Subcutaneous abdominal adipose tissue (tissue), 5 donors: ENCODE measurements at regions not wholly inside any gene's neighbourhood (a gene's known extent, or its start where the extent isn't known, plus 50 kb on each side); places are given as distances from the start of the nearest gene placed in this dataset.

ENCODE experiments used
- H3K27ac ChIP-seq: one replicate; pipeline ENCODE4 v1.7.0; 2013; ENCODE audit warnings: low read depth, mild to moderate bottlenecking, inconsistent platforms, low read length, moderate library complexity
- H3K27me3 ChIP-seq, 5 donors: one replicate each; pipeline ENCODE4 v1.7.0; 2013; ENCODE audit warnings: low read length in 5 of 5, inconsistent platforms in 1 of 5; ENCODE audit not compliant: control insufficient read depth in 5 of 5, insufficient read depth in 4 of 5
- H3K36me3 ChIP-seq, 5 donors: one replicate each; pipeline ENCODE4 v1.7.0; 2013; ENCODE audit warnings: low read length in 5 of 5; ENCODE audit not compliant: control insufficient read depth in 5 of 5, insufficient read depth in 5 of 5
- H3K4me1 ChIP-seq, 5 donors: one replicate each; pipeline ENCODE4 v1.7.0; 2013; ENCODE audit warnings: low read length in 5 of 5, mild to moderate bottlenecking in 3 of 5, moderate library complexity in 1 of 5; ENCODE audit not compliant: control insufficient read depth in 5 of 5, insufficient read depth in 5 of 5
- H3K4me3 ChIP-seq, 5 donors: one replicate each; pipeline ENCODE4 v1.7.0; 2013; ENCODE audit warnings: low read length in 5 of 5, low read depth in 1 of 5
- H3K9ac ChIP-seq, 5 donors: one replicate each; pipeline ENCODE4 v1.7.0; 2013; ENCODE audit warnings: low read length in 5 of 5, mild to moderate bottlenecking in 4 of 5, moderate library complexity in 3 of 5
- H3K9me3 ChIP-seq, 5 donors: one replicate each; pipeline ENCODE4 v1.7.0; 2013; ENCODE audit warnings: low read length in 5 of 5; ENCODE audit not compliant: control insufficient read depth in 5 of 5
- donor health status: healthy.
- donor health status: healthy.
- donor health status: healthy.
- donor health status: healthy.
- donor health status: healthy.

DNA sequence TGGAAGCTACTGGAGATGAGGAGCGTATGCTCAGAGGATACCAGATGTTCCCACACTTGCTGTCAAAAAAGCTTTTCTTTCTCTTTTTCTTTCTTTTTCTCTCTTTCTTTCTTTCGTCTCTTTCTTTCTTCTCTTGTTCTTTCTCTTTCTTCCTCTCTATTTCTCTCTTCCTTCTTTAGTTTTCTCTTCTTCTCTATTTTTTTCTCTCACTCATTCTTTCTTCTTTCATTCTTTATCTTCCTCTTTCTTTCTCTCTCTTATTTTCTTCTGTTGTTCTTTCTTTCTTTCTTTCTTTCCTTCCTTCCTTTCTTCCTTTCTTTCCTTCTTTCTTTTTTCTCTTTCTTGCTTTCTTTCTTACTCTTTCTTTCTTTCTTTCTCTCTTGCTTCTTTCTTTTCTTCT is 457.6 kb downstream of the CMPK2 start:
- Histone ChIP-seq H3K4me1 (no peaks in the 10 kb centered on the region), H3K27ac (no peak overlapping the region), H3K27me3 (no peaks in the 10 kb centered on the region), H3K9me3 (no peaks in the 10 kb centered on the region), H3K36me3 (no peaks in the 10 kb centered on the region), H3K9ac (no peak overlapping the region), H3K4me3 (no peak overlapping the region)

DNA sequence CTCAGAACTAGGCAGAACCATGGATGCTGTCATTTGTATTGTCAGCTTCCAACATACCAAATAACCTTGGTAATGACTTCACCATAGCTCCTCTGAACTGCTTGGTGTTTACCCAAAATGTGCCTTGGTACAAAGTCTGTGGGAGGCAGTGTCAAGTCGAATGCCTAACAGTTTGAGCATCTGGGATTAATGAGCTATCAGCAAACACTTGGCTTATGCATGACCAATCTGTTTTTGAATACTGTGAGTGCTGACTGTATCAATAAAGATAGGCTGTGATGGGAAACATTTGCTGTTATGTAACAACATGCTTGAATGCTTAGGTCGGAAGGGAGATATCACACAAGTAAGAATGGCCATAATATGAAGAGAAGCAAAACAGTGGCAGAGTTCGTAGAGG is 455.4 kb downstream of the CMPK2 start:
- Histone ChIP-seq H3K27me3 (no peaks in the 10 kb centered on the region), H3K9ac (no peak overlapping the region)

DNA sequence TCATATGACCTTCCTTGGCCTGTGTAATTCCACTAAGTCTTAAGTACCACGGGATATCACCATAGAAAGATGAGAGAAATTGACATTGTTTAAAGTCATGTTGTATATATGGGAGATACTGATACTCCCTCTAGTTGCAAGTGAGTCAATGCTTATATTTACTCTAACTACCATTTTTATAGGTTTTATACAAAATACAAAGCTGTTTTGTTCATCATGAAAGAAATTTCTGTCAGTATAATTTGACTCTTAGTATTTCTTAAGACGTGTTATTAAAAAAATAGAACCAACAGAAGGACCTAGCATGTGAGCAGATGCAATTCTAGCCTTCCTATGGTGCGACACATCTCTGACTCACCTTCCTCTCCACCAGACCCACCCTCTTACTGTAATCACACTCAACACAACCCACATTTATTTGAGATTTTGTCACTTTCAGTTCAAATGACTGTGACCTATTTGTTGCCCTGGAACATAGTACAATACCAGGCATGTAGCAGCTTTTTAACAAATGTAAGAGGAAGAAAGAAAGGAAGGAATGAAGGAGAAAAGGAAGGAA is 453.1 kb downstream of the CMPK2 start:
- no peaks in the 10 kb centered on the region for H3K9me3 ChIP-seq
- no peaks in the 10 kb centered on the region for H3K4me1 ChIP-seq
- H3K36me3 ChIP-seq: no peaks in the 10 kb centered on the region
- no peak overlapping the region for H3K4me3 ChIP-seq
- H3K27me3 ChIP-seq: no peaks in the 10 kb centered on the region
- no peak overlapping the region for H3K27ac ChIP-seq
- no peak overlapping the region for H3K9ac ChIP-seq

More for the DNA sequence above, 455.4 kb downstream of the CMPK2 start:
- Histone ChIP-seq H3K36me3 (no peaks in the 10 kb centered on the region), H3K4me1 (no peaks in the 10 kb centered on the region), H3K9me3 (no peaks in the 10 kb centered on the region), H3K27ac (no peak overlapping the region), H3K4me3 (no peak overlapping the region)

DNA sequence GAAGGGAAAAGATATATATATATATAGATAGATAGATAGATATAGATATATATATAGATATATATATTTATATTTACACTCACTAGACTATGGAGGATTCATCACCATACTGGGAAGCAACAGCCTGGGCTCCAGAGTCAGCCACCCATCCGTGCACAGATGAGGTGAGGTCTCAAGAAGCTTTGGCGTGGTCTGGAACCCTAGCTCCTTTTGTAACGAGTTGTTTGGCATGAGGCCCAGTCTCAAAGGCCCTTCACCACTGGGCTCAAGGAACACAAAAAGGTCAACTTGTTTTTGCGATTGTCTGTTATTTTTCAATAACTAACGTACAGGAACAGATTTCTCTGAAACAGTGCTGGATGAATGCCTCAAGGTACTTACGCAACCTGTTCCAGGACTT is 448.7 kb downstream of the CMPK2 start:
- no peak overlapping the region for H3K9ac ChIP-seq
- no peak overlapping the region for H3K27ac ChIP-seq
- no peaks in the 10 kb centered on the region for H3K9me3 ChIP-seq
- no peaks in the 10 kb centered on the region for H3K4me1 ChIP-seq
- no peaks in the 10 kb centered on the region for H3K27me3 ChIP-seq
- no peaks in the 10 kb centered on the region for H3K36me3 ChIP-seq
- H3K4me3 ChIP-seq: no peak overlapping the region

DNA sequence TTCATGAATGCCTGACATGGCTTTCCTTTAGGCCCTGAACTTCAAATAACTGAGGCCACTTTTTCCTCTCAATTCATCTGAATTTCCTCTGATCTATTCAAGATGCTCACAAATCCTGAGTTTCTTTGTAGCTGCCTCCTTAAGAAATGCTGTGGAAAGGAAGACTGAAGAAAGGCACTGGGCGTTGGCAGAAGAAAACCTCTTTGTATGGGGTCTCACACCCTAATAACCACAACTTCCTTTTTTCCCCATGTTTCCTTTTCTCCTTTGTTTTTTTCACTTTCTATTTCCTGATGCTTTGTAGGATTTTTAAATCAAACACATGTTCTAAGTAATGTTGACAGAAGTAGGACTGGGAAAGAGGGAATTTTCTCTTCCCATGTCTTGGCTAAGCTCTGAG is 447.4 kb downstream of the CMPK2 start:
- Histone ChIP-seq H3K36me3 (no peaks in the 10 kb centered on the region), H3K27ac (no peak overlapping the region), H3K4me3 (no peak overlapping the region), H3K9me3 (no peaks in the 10 kb centered on the region), H3K9ac (no peak overlapping the region), H3K27me3 (no peaks in the 10 kb centered on the region), H3K4me1 (no peaks in the 10 kb centered on the region)

DNA sequence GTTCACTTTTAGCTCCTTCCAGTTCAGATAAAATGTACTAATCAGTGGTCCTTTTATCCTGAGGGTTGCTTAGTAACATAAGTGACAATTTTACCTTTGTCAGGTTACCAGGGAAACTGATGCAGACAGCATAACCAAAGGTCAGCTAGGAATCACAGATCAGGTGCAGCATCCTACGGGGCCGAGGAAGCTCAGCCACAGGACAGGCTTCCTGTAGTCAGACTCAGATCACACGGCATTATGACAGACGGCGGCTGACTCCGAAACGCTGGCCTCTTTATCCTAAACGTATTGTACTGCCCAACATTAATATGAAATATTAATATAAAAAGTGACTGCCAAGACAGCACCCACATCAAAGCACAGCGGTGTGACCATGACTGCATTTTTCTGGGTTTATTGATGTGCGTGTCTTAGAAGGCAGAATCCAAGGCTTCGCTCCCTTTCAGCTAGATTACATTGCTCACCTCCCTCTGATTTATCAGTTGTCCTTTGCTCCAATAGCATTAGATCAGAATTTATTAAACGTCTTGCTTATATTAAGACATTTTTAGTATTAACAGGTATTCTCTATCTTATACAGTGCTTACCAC is 444.5 kb downstream of the CMPK2 start:
- Histone ChIP-seq H3K36me3 (no peaks in the 10 kb centered on the region), H3K27ac (no peak overlapping the region), H3K4me3 (no peak overlapping the region), H3K4me1 (no peaks in the 10 kb centered on the region), H3K9me3 (no peaks in the 10 kb centered on the region), H3K27me3 (no peaks in the 10 kb centered on the region), H3K9ac (no peak overlapping the region)

DNA sequence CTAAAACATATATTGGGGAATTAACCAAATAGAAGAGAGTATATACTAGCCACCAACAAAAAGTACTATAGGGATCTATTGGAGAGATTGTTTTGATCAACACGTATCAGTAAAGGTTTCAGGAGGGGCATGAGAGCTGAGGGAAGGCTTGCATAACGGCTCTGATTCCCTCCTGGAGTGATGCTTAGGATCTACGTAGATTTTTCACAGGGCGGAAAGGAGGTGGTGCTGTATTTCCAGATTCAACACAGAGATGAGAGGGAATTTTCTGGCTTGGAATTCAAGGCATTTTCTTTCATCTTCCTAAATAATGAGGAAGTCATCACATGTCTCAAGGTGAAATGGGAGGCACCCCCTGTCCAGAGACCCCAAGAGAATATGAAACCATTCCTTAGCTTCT is 443.8 kb downstream of the CMPK2 start:
- no peaks in the 10 kb centered on the region for H3K36me3 ChIP-seq
- no peaks in the 10 kb centered on the region for H3K9me3 ChIP-seq
- no peaks in the 10 kb centered on the region for H3K4me1 ChIP-seq
- no peak overlapping the region for H3K4me3 ChIP-seq
- no peak overlapping the region for H3K9ac ChIP-seq
- no peak overlapping the region for H3K27ac ChIP-seq
- no peaks in the 10 kb centered on the region for H3K27me3 ChIP-seq

DNA sequence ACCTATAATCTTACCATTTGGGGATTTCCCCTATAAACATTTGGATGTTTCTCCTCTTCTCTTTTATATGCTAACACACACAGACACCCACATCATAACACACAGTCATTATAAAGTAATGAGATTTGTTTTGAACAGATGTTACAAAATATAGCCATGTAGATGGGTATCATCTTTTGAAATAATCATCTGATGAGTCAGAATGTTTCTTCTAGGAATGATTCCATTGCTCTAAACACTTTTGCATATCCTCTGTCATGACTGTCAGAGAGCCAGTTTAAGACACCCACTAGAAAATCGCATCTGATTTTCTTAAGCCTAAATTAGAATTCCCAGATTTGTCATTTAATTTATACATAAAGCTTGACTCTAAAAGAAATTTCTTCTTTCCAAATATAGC is 442.6 kb downstream of the CMPK2 start:
- peaks cover 0 to 3% (median 0%) of the 10 kb centered on the region in 5 donors for H3K9me3 ChIP-seq
- no peaks in the 10 kb centered on the region for H3K4me1 ChIP-seq
- H3K4me3 ChIP-seq: no peak overlapping the region
- H3K36me3 ChIP-seq: no peaks in the 10 kb centered on the region
- H3K27me3 ChIP-seq: no peaks in the 10 kb centered on the region
- H3K9ac ChIP-seq: no peak overlapping the region
- H3K27ac ChIP-seq: no peak overlapping the region

DNA sequence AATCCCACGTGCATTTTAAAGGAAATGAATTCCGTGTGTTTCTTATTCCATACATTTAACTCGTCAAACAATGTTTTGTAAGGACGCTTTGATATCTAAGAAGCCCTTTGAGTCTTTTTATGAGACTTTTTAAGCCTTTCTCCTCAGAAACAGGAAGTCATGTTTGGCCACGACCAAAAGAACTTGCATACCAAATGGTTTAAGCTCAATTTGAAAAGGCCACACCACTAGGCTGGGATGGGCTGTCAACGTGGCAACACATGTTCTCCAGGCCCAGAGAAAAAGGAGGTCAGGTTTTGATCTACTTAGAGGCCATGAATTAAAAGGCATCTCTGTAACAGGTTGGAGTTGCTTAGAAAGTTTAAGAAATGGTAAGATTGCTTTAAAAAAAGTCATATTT is 441.8 kb downstream of the CMPK2 start:
- Histone ChIP-seq H3K9me3 (peaks cover 0 to 3% (median 0%) of the 10 kb centered on the region in 5 donors), H3K27me3 (no peaks in the 10 kb centered on the region), H3K9ac (no peak overlapping the region), H3K36me3 (no peaks in the 10 kb centered on the region), H3K27ac (no peak overlapping the region), H3K4me3 (no peak overlapping the region), H3K4me1 (no peaks in the 10 kb centered on the region)

DNA sequence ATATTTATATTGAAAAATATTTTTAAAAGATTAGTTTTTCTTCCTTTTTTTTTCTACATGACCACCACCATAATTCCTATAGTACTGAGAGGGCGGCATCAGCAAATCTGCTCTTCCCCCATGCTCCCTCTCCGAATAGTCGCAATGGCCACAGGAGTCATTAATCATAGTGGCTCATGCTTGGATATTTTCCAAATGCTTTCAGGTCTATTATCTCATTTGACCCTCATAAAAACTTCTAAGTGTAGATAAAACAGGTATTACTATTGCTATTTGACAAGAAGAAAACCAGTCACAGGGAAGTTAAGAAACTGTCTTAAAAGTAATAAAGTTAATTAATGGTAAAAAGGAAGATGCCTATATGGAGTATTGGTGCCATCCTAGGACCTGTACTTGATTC is 440.7 kb downstream of the CMPK2 start:
- Histone ChIP-seq H3K36me3 (no peaks in the 10 kb centered on the region), H3K9ac (no peak overlapping the region), H3K4me3 (no peak overlapping the region), H3K27me3 (no peaks in the 10 kb centered on the region), H3K9me3 (peaks cover 0 to 3% (median 0%) of the 10 kb centered on the region in 5 donors), H3K27ac (no peak overlapping the region), H3K4me1 (no peaks in the 10 kb centered on the region)
